Transverse colon (tissue), 4 donors: ENCODE measurements at regions not wholly inside any gene's neighbourhood (a gene's known extent, or its start where the extent isn't known, plus 50 kb on each side); places are given as distances from the start of the nearest gene placed in this dataset.

Experiments used
- CTCF ChIP-seq, 5 experiments: fragments of 200-600 bp in 3 of 5; fragments of 450-650 bp in 2 of 5; sonication (generic) in 3 of 5; IDR thresholded peaks; 1 replicate in 2 of 5; 2 replicates in 3 of 5; pipeline ENCODE4 v1.5.1; 2016 to 2017; ENCODE audit warnings: antibody characterized with exemption in 5 of 5, inconsistent platforms in 3 of 5, mild to moderate bottlenecking in 2 of 5, moderate library complexity in 1 of 5
- POLR2A ChIP-seq: fragments of 450-650 bp; IDR thresholded peaks from one replicate; pipeline ENCODE4 v1.6.1; 2016; ENCODE audit warnings: antibody characterized with exemption, mild to moderate bottlenecking, moderate library complexity
- POLR2AphosphoS5 ChIP-seq, 3 donors: sonication (generic); formaldehyde crosslinking; IDR thresholded peaks; one replicate each; pipeline ENCODE4 v1.6.1; 2016; ENCODE audit warnings: antibody characterized with exemption in 3 of 3

- TF ChIP-seq CTCF (IDR thresholded peaks at IDR 0.05): no peak
- no peak for TF ChIP-seq POLR2AphosphoS5 (IDR thresholded peaks at IDR 0.05)
- no peak for TF ChIP-seq POLR2A
Observed at GRCh38 chr13:104796581-104796980, 1730.4 kb upstream of the SLC10A2 start.
